Endothelial cell of hepatic sinusoid (primary cell): ENCODE measurements at regions not wholly inside any gene's neighbourhood (a gene's known extent, or its start where the extent isn't known, plus 50 kb on each side); places are given as distances from the start of the nearest gene placed in this dataset.

ENCODE experiments used
- in situ Hi-C: cut with HindIII; loops from 2 replicates; pipeline ENCODE4 v1.10.0; 2017; ENCODE audit warnings: low sequenced_read_pairs

GRCh38 chr7:41384418-41384817 lies 318.5 kb downstream of the INHBA start:
- in situ Hi-C loops: no loop called here

- in situ Hi-C loops: no loop called here
These were observed 319.3 kb downstream of the INHBA start for GRCh38 chr7:41383596-41383995.

- in situ Hi-C loops: no loop called here
These were observed 324.7 kb downstream of the INHBA start for GRCh38 chr7:41378156-41378555.

GRCh38 chr7:41375582-41375981 lies 327.3 kb downstream of the INHBA start:
- in situ Hi-C loops: no loop called here

GRCh38 chr7:41374150-41374848 lies 328.6 kb downstream of the INHBA start:
- in situ Hi-C loops: no loop called here

- in situ Hi-C loops: no loop called here
These were observed 334.7 kb downstream of the INHBA start for GRCh38 chr7:41367967-41368882.

- in situ Hi-C loops: loop anchor here (5.0 kb wide), 1 partner anchor 36 kb away; no protein-coding TSS in a partner anchor
These were observed 351.8 kb downstream of the INHBA start for GRCh38 chr7:41351091-41351490.

GRCh38 chr7:41346878-41347277 lies 356.0 kb downstream of the INHBA start:
- in situ Hi-C loops: no loop called here

GRCh38 chr7:41339913-41340676 lies 362.8 kb downstream of the INHBA start:
- in situ Hi-C loops: no loop called here

- in situ Hi-C loops: no loop called here
These were observed 365.9 kb downstream of the INHBA start for GRCh38 chr7:41336981-41337380.

GRCh38 chr7:41336455-41336952 lies 366.4 kb downstream of the INHBA start:
- in situ Hi-C loops: no loop called here

- in situ Hi-C loops: no loop called here
These were observed 368.6 kb downstream of the INHBA start for GRCh38 chr7:41334071-41334862.

- in situ Hi-C loops: no loop called here
These were observed 369.4 kb downstream of the INHBA start for GRCh38 chr7:41333511-41333910.

- in situ Hi-C loops: no loop called here
These were observed 371.7 kb downstream of the INHBA start for GRCh38 chr7:41331194-41331593.

GRCh38 chr7:41328544-41328943 lies 374.3 kb downstream of the INHBA start:
- in situ Hi-C loops: no loop called here

- in situ Hi-C loops: no loop called here
These were observed 374.8 kb downstream of the INHBA start for GRCh38 chr7:41328131-41328530.

GRCh38 chr7:41326616-41327015 lies 376.3 kb downstream of the INHBA start:
- in situ Hi-C loops: no loop called here

GRCh38 chr7:41323806-41324205 lies 379.1 kb downstream of the INHBA start:
- in situ Hi-C loops: no loop called here

- in situ Hi-C loops: no loop called here
These were observed 383.3 kb downstream of the INHBA start for GRCh38 chr7:41319581-41319980.

GRCh38 chr7:41316410-41316809 lies 386.5 kb downstream of the INHBA start:
- in situ Hi-C loops: no loop called here
